Cardiac fibroblast (primary cell): ENCODE measurements at regions not wholly inside any gene's neighbourhood (a gene's known extent, or its start where the extent isn't known, plus 50 kb on each side); places are given as distances from the start of the nearest gene placed in this dataset.
A peak's percentile ranks its signal among the peaks of the same experiment; 100 is the strongest.
"Not testable (repeated sequence)": the region's sequence is repeated elsewhere in the genome, so short reads cannot be mapped to it uniquely, and the experiment has no call there.

Experiments used
- DNase-seq, 2 donors: peaks; one replicate each; pipeline versions ENCODE4 v3.0.0 to v3.0.0-alpha.2; 2010; ENCODE audit warnings: low read depth in 2 of 2
- H3K4me3 ChIP-seq, 2 donors: replicated peaks in 1 of 2; 1 replicate in 1 of 2; 2 replicates in 1 of 2; pipeline ENCODE4 v1.5.1; 2011; ENCODE audit warnings: low read depth in 2 of 2, low read length in 2 of 2, mild to moderate bottlenecking in 2 of 2, moderate library complexity in 1 of 2
- CTCF ChIP-seq: IDR thresholded peaks from one replicate; pipeline ENCODE4 v1.5.1; 2011; ENCODE audit warnings: low read depth, mild to moderate bottlenecking, low read length, inconsistent platforms

- TF ChIP-seq CTCF = no peak
- H3K4me3 ChIP-seq = no peak overlapping the region
- DNase-seq = no peak
Observed at GRCh38 chr6:141532211-141532610, 600.5 kb upstream of the GJE1 start.

- H3K4me3 ChIP-seq = no peak overlapping the region
- TF ChIP-seq CTCF = no peak
- DNase-seq = no peak
Observed at GRCh38 chr6:141531040-141531439, 601.7 kb upstream of the GJE1 start.

- H3K4me3 ChIP-seq = no peak overlapping the region
- DNase-seq = no peak
- no peak for TF ChIP-seq CTCF
Observed at GRCh38 chr6:141528596-141528995, 604.1 kb upstream of the GJE1 start.

- no peak for DNase-seq
- no peak for TF ChIP-seq CTCF
- no peak overlapping the region for H3K4me3 ChIP-seq
Observed at GRCh38 chr6:141526985-141527384, 605.7 kb upstream of the GJE1 start.

- TF ChIP-seq CTCF = no peak
- no peak overlapping the region for H3K4me3 ChIP-seq
- DNase-seq = peak; percentile 26 to 72
Observed at GRCh38 chr6:141521440-141521839, 611.3 kb upstream of the GJE1 start.

GRCh38 chr6:141513830-141514229 is 618.9 kb upstream of the GJE1 start:
- no peak overlapping the region for H3K4me3 ChIP-seq
- peak; percentile 17 to 31 for DNase-seq
- TF ChIP-seq CTCF = no peak

- no peak for DNase-seq
- no peak for TF ChIP-seq CTCF
- H3K4me3 ChIP-seq = no peak overlapping the region
Observed at GRCh38 chr6:141510803-141511202, 621.9 kb upstream of the GJE1 start.

- not testable (repeated sequence) for H3K4me3 ChIP-seq, DNase-seq
Observed at GRCh38 chr6:141506062-141506461, 626.7 kb upstream of the GJE1 start.

- DNase-seq, H3K4me3 ChIP-seq: not testable (repeated sequence)
Observed at GRCh38 chr6:141504318-141504717, 628.4 kb upstream of the GJE1 start.
